ENCODE measurements at regions not wholly inside any gene's neighbourhood (a gene's known extent, or its start where the extent isn't known, plus 50 kb on each side); places are given as distances from the start of the nearest gene placed in this dataset.

DNA sequence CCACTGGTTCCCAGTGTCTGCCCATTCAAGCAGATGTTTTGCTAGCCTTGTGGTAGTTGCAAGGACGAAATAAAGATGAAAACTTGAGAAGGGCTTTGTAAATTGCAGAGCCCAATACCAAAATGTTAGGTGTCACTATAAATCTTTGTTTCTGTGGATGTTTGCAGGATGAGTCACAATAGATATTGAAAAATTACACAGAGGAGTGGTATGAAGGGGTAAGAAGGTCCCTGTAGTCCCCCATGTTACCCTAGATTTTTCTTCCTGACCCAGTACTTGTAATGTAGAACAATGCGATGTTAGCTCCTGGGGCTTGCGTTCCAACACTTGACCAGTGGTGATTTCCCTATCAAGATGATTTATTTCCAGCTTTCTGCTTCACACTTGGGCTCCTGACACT is 102.6 kb upstream of the LYZL1 start:
- Histone ChIP-seq H3K27ac (ENCODE audit: low read length) (no peak overlapping the region), H3K9ac (ENCODE audit: low read length in 2 of 2) (no peak overlapping the region), H3K4me1 (ENCODE audit: control insufficient read depth, insufficient read depth, low read length) (no peaks in the 10 kb centered on the region), H3K4me3 (ENCODE audit: low read length in 2 of 2) (no peak overlapping the region), H3K27me3 (ENCODE audit: control insufficient read depth in 1 of 2, insufficient read depth in 2 of 2, low read length in 2 of 2) (no peaks in the 10 kb centered on the region), H3K36me3 (ENCODE audit: control insufficient read depth in 2 of 2, insufficient read depth in 2 of 2, low read length in 2 of 2) (no peaks in the 10 kb centered on the region), H3K9me3 (ENCODE audit: control insufficient read depth in 2 of 2, low read length in 2 of 2) (no peaks in the 10 kb centered on the region)

DNA sequence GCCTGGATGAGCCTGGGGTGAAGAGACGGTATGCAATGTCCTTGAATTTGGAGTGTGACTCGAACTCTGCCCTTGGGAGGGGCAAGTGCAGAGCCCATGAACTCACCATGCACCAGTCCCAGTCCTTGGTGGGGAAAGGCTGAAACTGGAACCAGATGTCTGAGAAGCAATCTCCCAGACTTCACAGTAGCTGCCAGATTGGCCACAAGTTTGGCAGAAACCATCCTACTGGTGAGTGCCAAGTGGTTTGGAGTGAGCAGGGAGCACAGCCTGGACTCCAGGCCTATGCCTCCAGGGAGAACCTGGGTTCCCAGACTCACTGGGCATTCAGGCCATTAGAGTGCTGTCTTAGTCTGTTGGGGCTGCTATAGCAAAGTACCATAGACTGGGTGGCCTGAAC is 99.6 kb upstream of the LYZL1 start:
- H3K9ac ChIP-seq (ENCODE audit: low read length in 2 of 2): no peak overlapping the region
- no peaks in the 10 kb centered on the region for H3K9me3 ChIP-seq (ENCODE audit: control insufficient read depth in 2 of 2, low read length in 2 of 2)
- peaks cover 0 to 3% of the 10 kb centered on the region in 2 donors for H3K27me3 ChIP-seq (ENCODE audit: control insufficient read depth in 1 of 2, insufficient read depth in 2 of 2, low read length in 2 of 2)
- no peak overlapping the region for H3K4me3 ChIP-seq (ENCODE audit: low read length in 2 of 2)
- no peak overlapping the region for H3K27ac ChIP-seq (ENCODE audit: low read length)
- no peaks in the 10 kb centered on the region for H3K4me1 ChIP-seq (ENCODE audit: control insufficient read depth, insufficient read depth, low read length)
- no peaks in the 10 kb centered on the region for H3K36me3 ChIP-seq (ENCODE audit: control insufficient read depth in 2 of 2, insufficient read depth in 2 of 2, low read length in 2 of 2)

DNA sequence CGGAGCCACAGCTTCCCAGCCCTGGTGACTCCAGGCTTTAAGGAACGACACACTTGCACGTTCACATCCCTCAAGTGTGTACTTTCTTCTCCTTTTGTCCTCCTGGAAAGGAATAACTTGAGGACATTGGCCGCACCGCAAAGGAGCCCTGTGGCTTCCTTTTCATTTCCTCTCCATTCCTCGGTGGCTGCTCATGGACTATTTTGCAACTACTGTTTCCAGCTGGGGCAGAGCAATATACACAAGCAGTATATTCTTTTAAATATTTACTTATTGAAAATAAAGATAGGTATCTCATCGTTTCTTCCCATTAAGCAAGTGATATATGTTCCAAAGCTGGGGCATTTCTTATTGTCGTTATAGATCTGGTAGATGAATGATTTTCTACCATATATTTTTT is 97.2 kb upstream of the LYZL1 start:
- Histone ChIP-seq H3K9me3 (ENCODE audit: control insufficient read depth in 2 of 2, low read length in 2 of 2) (peaks cover 0 to 6% of the 10 kb centered on the region in 2 donors), H3K36me3 (ENCODE audit: control insufficient read depth in 2 of 2, insufficient read depth in 2 of 2, low read length in 2 of 2) (no peaks in the 10 kb centered on the region), H3K27ac (ENCODE audit: low read length) (no peak overlapping the region), H3K27me3 (ENCODE audit: control insufficient read depth in 1 of 2, insufficient read depth in 2 of 2, low read length in 2 of 2) (peaks cover 0 to 5% of the 10 kb centered on the region in 2 donors), H3K9ac (ENCODE audit: low read length in 2 of 2) (no peak overlapping the region), H3K4me3 (ENCODE audit: low read length in 2 of 2) (no peak overlapping the region), H3K4me1 (ENCODE audit: control insufficient read depth, insufficient read depth, low read length) (no peaks in the 10 kb centered on the region)

DNA sequence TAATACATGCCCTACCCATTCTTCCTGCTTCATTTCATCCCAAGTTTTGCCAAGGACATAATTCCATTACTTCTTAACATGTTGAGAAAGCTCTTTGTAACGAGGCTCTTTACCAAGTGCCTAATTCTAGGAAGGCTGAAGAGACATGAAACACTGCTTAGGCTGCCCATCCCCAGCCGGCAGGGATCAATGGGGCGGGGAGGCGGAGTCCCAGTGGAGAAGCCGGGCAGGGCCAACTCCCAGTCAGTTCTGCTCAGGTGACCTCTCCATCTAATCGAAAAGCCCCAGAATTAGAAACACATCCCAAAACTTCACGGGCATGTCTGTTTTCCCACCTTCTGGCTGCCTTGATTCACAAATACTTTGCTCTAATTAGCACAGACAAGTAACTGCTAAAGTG is 89.5 kb upstream of the LYZL1 start:
- Histone ChIP-seq H3K36me3 (ENCODE audit: control insufficient read depth in 2 of 2, insufficient read depth in 2 of 2, low read length in 2 of 2) (no peaks in the 10 kb centered on the region), H3K27ac (ENCODE audit: low read length) (no peak overlapping the region), H3K4me1 (ENCODE audit: control insufficient read depth, insufficient read depth, low read length) (no peaks in the 10 kb centered on the region), H3K27me3 (ENCODE audit: control insufficient read depth in 1 of 2, insufficient read depth in 2 of 2, low read length in 2 of 2) (peaks cover 5 to 7% of the 10 kb centered on the region in 2 donors), H3K9ac (ENCODE audit: low read length in 2 of 2) (no peak overlapping the region), H3K4me3 (ENCODE audit: low read length in 2 of 2) (no peak overlapping the region), H3K9me3 (ENCODE audit: control insufficient read depth in 2 of 2, low read length in 2 of 2) (peaks cover 0 to 6% of the 10 kb centered on the region in 2 donors)

DNA sequence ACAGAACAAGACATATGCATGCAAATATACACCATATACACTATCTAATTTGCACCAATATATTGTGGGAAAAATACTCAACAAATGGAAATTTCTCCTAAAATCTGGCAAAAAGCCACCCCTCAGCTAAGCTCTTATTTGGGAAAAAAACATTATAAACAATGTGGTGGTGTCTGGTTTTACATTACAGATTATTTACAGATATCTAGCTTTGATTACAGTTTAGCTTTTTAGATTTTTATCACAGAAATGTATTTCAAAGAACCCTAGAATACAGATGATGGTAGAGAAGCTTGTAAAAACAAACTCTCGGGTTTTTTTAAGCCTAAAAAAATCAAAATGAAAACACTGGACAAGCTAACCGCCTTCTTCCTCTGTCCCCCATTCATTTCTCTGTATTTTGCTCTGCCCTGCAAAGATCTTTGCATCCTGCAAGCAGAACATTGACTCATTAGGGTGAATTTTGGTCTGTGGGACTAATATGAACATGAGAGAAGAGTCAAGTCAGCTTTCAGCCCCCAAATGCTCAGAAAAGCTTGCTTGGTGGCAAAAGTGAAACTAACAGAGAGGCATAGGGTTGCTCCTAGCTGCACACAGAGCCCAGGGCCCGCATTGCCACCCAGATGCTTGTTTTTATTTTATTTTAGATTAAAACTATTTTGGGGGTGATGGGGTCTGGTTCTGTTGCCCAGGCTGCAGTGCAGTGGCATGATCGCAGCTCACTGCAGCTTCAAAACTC is 88.8 kb upstream of the LYZL1 start:
- peaks cover 4 to 5% of the 10 kb centered on the region in 2 donors for H3K27me3 ChIP-seq (ENCODE audit: control insufficient read depth in 1 of 2, insufficient read depth in 2 of 2, low read length in 2 of 2)
- no peak overlapping the region for H3K9ac ChIP-seq (ENCODE audit: low read length in 2 of 2)
- H3K4me3 ChIP-seq (ENCODE audit: low read length in 2 of 2): no peak overlapping the region
- H3K36me3 ChIP-seq (ENCODE audit: control insufficient read depth in 2 of 2, insufficient read depth in 2 of 2, low read length in 2 of 2): no peaks in the 10 kb centered on the region
- H3K4me1 ChIP-seq (ENCODE audit: control insufficient read depth, insufficient read depth, low read length): no peaks in the 10 kb centered on the region
- no peak overlapping the region for H3K27ac ChIP-seq (ENCODE audit: low read length)
- H3K9me3 ChIP-seq (ENCODE audit: control insufficient read depth in 2 of 2, low read length in 2 of 2): peaks cover 0 to 4% of the 10 kb centered on the region in 2 donors

DNA sequence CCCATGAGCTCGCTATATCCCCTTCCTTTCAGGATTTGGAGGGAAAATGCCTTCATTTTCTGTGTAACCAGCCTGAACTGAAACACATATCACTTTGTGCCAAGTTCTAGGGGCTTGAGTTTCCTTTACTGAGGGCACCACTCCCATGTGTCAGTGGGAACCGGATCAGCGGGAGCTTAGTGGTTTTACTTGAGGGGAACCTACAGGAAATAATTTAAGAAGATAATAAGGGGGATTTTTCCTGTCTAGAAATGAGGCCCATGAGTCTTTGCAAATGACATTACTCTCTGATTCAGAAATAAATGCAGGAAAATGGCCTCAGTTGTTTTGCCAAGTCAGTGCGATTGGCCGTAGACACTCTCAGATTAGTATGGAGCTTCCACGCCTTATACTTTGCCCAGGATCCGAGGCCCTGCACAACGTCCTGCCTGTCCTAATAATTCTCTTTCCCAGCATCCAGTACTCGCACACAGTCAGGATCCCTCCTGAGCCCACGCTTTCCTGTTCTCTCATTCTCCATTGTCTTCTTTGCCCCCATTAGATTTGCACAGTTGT is 86.4 kb upstream of the LYZL1 start:
- no peak overlapping the region for H3K4me3 ChIP-seq (ENCODE audit: low read length in 2 of 2)
- no peaks in the 10 kb centered on the region for H3K36me3 ChIP-seq (ENCODE audit: control insufficient read depth in 2 of 2, insufficient read depth in 2 of 2, low read length in 2 of 2)
- H3K27ac ChIP-seq (ENCODE audit: low read length): no peak overlapping the region
- H3K9ac ChIP-seq (ENCODE audit: low read length in 2 of 2): no peak overlapping the region
- peaks cover 3 to 6% of the 10 kb centered on the region in 2 donors for H3K27me3 ChIP-seq (ENCODE audit: control insufficient read depth in 1 of 2, insufficient read depth in 2 of 2, low read length in 2 of 2)
- no peaks in the 10 kb centered on the region for H3K4me1 ChIP-seq (ENCODE audit: control insufficient read depth, insufficient read depth, low read length)
- peaks cover 0 to 2% of the 10 kb centered on the region in 2 donors for H3K9me3 ChIP-seq (ENCODE audit: control insufficient read depth in 2 of 2, low read length in 2 of 2)

DNA sequence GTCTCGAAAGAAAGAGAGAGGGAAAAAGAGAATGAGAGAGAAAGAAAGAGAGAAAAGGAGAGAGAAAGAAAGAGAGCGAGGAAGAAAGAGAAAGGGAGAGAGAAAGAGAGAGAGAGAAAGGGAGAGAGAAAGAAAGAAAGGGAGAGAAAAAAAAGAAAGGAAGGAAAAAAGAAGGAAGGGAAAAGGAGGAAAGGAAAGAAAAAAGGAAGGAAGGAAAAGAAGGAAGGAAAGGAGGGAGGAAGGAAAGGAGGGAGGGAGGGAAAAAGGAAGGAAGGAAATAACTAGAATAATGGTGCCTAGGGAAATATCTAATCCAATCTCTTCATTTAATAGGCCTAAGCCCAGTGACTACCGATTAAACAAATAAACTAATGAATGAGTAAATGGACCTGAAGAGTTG is 85.4 kb upstream of the LYZL1 start:
- H3K27me3 ChIP-seq (ENCODE audit: control insufficient read depth in 1 of 2, insufficient read depth in 2 of 2, low read length in 2 of 2): peaks cover 3 to 6% of the 10 kb centered on the region in 2 donors
- no peaks in the 10 kb centered on the region for H3K4me1 ChIP-seq (ENCODE audit: control insufficient read depth, insufficient read depth, low read length)
- H3K9ac ChIP-seq (ENCODE audit: low read length in 2 of 2): no peak overlapping the region
- no peaks in the 10 kb centered on the region for H3K36me3 ChIP-seq (ENCODE audit: control insufficient read depth in 2 of 2, insufficient read depth in 2 of 2, low read length in 2 of 2)
- H3K4me3 ChIP-seq (ENCODE audit: low read length in 2 of 2): no peak overlapping the region
- peaks cover 0 to 4% of the 10 kb centered on the region in 2 donors for H3K9me3 ChIP-seq (ENCODE audit: control insufficient read depth in 2 of 2, low read length in 2 of 2)
- no peak overlapping the region for H3K27ac ChIP-seq (ENCODE audit: low read length)

DNA sequence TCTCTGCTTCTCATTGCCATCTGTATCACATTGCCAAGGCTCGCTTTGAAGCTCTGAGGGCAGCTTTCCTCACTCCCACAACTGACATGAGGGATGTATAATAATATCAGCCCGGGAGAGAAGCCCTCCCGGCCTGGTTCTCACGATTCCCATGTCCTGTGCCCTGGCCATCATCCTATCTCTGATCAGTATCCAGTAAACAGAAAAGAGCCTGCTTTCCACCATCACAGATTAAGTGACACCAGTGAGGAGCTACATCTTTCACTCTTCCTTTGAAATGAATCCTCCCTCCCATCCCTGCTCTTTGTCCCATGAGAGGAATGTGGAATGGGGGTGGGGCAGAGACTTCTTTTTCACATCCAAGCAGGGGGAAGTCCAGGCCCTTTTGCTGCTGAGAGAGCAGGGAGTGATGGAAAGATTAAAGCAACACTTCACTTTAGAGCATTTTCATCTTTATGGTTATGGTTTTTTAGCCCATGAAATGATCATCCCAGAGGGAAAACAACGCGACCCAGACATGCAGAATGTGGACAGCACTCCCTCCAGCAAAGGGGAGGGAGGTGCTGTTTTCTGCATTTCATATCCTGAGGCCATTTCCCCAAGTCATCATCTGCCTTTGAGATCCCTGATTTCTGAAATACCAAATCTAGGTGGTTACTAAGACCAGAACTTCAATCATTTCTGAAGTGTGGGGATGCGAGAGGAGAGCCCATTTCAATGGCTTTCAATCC is 84.6 kb upstream of the LYZL1 start:
- Histone ChIP-seq H3K4me1 (ENCODE audit: control insufficient read depth, insufficient read depth, low read length) (no peaks in the 10 kb centered on the region), H3K27me3 (ENCODE audit: control insufficient read depth in 1 of 2, insufficient read depth in 2 of 2, low read length in 2 of 2) (peaks cover 3 to 6% of the 10 kb centered on the region in 2 donors), H3K9ac (ENCODE audit: low read length in 2 of 2) (no peak overlapping the region), H3K36me3 (ENCODE audit: control insufficient read depth in 2 of 2, insufficient read depth in 2 of 2, low read length in 2 of 2) (no peaks in the 10 kb centered on the region), H3K27ac (ENCODE audit: low read length) (no peak overlapping the region), H3K9me3 (ENCODE audit: control insufficient read depth in 2 of 2, low read length in 2 of 2) (peaks cover 0 to 4% of the 10 kb centered on the region in 2 donors), H3K4me3 (ENCODE audit: low read length in 2 of 2) (no peak overlapping the region)

DNA sequence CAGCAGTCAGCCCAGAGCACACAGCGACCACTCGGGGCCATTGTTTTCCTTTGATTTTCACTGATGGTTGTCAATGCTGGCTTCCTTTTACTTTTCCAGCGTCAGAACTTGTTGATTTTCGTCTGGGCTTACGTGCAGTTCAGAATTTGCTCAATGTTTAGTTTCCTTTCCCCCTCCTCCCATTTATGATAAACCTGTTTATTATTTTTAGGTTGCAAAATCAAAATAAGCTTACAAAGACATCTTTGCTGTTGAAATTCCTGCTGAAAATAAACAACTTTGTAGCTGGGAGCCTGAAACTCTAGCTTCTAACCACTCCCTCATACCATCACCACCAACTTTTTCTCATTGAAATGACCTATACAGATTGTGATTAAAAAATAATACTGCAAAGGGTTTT is 83.1 kb upstream of the LYZL1 start:
- Histone ChIP-seq H3K4me3 (ENCODE audit: low read length in 2 of 2) (no peak overlapping the region), H3K9ac (ENCODE audit: low read length in 2 of 2) (no peak overlapping the region), H3K4me1 (ENCODE audit: control insufficient read depth, insufficient read depth, low read length) (no peaks in the 10 kb centered on the region), H3K36me3 (ENCODE audit: control insufficient read depth in 2 of 2, insufficient read depth in 2 of 2, low read length in 2 of 2) (no peaks in the 10 kb centered on the region), H3K27ac (ENCODE audit: low read length) (no peak overlapping the region), H3K9me3 (ENCODE audit: control insufficient read depth in 2 of 2, low read length in 2 of 2) (peaks cover 2 to 10% of the 10 kb centered on the region in 2 donors), H3K27me3 (ENCODE audit: control insufficient read depth in 1 of 2, insufficient read depth in 2 of 2, low read length in 2 of 2) (peaks cover 3 to 6% of the 10 kb centered on the region in 2 donors)

DNA sequence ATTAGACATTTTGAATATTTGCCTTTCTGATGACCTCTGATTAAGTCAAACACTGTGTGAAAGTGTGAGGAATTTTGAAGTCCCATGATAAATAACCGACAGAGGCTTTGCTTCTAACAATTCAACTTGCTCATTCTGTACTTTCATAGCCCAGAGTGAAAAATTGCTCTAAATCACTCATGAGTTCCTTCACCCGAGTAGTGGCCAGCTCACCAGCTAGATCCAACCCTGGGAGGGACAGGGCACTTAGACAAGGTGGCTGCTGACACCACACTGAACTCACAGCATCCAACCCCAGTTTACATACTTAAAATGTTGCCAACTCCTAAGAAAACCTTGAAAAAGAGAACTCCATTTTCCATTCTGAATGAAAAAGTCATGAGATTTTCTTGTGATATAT is 80.0 kb upstream of the LYZL1 start:
- H3K9me3 ChIP-seq (ENCODE audit: control insufficient read depth in 2 of 2, low read length in 2 of 2): peaks cover 2 to 10% of the 10 kb centered on the region in 2 donors
- H3K4me3 ChIP-seq (ENCODE audit: low read length in 2 of 2): no peak overlapping the region
- no peaks in the 10 kb centered on the region for H3K36me3 ChIP-seq (ENCODE audit: control insufficient read depth in 2 of 2, insufficient read depth in 2 of 2, low read length in 2 of 2)
- no peaks in the 10 kb centered on the region for H3K4me1 ChIP-seq (ENCODE audit: control insufficient read depth, insufficient read depth, low read length)
- H3K9ac ChIP-seq (ENCODE audit: low read length in 2 of 2): no peak overlapping the region
- peaks cover 0 to 2% of the 10 kb centered on the region in 2 donors for H3K27me3 ChIP-seq (ENCODE audit: control insufficient read depth in 1 of 2, insufficient read depth in 2 of 2, low read length in 2 of 2)
- H3K27ac ChIP-seq (ENCODE audit: low read length): no peak overlapping the region

DNA sequence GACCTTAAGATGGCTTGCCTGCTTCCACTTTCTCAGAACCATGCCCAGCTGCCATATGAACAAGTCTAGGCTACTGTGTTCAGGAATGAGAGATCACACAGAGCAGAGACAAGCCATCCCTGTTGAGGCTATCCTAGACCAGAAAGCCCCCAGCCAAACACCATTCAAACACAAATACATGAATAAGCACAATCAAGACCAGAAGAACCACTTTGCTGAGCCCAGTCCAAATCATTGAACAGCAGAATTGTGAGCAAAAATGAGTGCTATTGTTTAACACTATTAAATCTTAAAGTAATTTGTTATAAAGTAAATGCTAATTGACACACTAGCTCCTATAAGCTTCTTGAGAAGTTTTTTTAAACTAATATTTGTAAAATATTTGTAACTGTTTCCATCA is 79.0 kb upstream of the LYZL1 start:
- Histone ChIP-seq H3K27ac (ENCODE audit: low read length) (no peak overlapping the region), H3K9me3 (ENCODE audit: control insufficient read depth in 2 of 2, low read length in 2 of 2) (peaks cover 2 to 10% of the 10 kb centered on the region in 2 donors), H3K4me3 (ENCODE audit: low read length in 2 of 2) (no peak overlapping the region), H3K27me3 (ENCODE audit: control insufficient read depth in 1 of 2, insufficient read depth in 2 of 2, low read length in 2 of 2) (peaks cover 0 to 2% of the 10 kb centered on the region in 2 donors), H3K4me1 (ENCODE audit: control insufficient read depth, insufficient read depth, low read length) (no peaks in the 10 kb centered on the region), H3K36me3 (ENCODE audit: control insufficient read depth in 2 of 2, insufficient read depth in 2 of 2, low read length in 2 of 2) (no peaks in the 10 kb centered on the region), H3K9ac (ENCODE audit: low read length in 2 of 2) (no peak overlapping the region)
